ENCODE measurements at regions not wholly inside any gene's neighbourhood (a gene's known extent, or its start where the extent isn't known, plus 50 kb on each side); places are given as distances from the start of the nearest gene placed in this dataset.

DNA sequence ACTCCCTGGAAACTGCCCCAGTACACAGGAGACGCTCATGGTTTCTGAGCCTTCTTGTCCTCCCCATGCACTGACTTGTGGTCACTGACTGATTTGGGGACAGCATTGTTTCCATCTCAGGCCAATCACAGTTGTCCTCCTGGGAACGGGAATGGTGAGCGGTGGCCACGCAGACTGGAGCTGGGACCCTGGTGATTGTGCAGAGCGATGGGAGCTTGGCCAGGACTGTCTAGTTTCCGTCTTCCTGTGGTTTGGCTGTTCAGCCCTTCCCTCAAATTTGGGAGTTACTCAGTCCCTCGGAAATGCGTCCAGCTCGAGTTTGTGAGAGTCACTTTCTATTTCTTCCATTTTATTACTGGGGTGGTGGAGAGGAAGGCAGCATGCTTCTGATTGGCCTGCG, 250.9 kb downstream of the ACTR3B start:
- TF ChIP-seq, protein P1, sequence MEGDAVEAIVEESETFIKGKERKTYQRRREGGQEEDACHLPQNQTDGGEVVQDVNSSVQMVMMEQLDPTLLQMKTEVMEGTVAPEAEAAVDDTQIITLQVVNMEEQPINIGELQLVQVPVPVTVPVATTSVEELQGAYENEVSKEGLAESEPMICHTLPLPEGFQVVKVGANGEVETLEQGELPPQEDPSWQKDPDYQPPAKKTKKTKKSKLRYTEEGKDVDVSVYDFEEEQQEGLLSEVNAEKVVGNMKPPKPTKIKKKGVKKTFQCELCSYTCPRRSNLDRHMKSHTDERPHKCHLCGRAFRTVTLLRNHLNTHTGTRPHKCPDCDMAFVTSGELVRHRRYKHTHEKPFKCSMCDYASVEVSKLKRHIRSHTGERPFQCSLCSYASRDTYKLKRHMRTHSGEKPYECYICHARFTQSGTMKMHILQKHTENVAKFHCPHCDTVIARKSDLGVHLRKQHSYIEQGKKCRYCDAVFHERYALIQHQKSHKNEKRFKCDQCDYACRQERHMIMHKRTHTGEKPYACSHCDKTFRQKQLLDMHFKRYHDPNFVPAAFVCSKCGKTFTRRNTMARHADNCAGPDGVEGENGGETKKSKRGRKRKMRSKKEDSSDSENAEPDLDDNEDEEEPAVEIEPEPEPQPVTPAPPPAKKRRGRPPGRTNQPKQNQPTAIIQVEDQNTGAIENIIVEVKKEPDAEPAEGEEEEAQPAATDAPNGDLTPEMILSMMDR (IDR thresholded peaks at IDR 0.05): no peak
- no peak for TF ChIP-seq POLR2A (IDR thresholded peaks at IDR 0.05)

Data from thyroid gland (tissue), 4 donors.